OCI-LY3 (cell line): ENCODE measurements at regions not wholly inside any gene's neighbourhood (a gene's known extent, or its start where the extent isn't known, plus 50 kb on each side); places are given as distances from the start of the nearest gene placed in this dataset.

Experiments used
- CTCF ChIP-seq: fragments of 200-600, 300-600 bp; sonication (generic); IDR thresholded peaks from 2 replicates; pipeline ENCODE4 v1.5.1; 2014; ENCODE audit warnings: antibody characterized with exemption, low read length, low read depth
- EZH2phosphoT487 ChIP-seq: fragments of 200-600 bp; shearing (Covaris generic); IDR thresholded peaks from 2 replicates; pipeline ENCODE4 v1.6.1; 2018; ENCODE audit warnings: antibody characterized with exemption, mixed run types, low read depth

GRCh38 chr11:21634956-21635355 is 557.9 kb upstream of the ANO5 start:
- TF ChIP-seq CTCF (no peak), EZH2phosphoT487 (no peak)
